ENCODE measurements at regions not wholly inside any gene's neighbourhood (a gene's known extent, or its start where the extent isn't known, plus 50 kb on each side); places are given as distances from the start of the nearest gene placed in this dataset.

GRCh38 chr14:35973770-35974169, 147.6 kb downstream of the BRMS1L start (continued):
- TF ChIP-seq, protein P1, sequence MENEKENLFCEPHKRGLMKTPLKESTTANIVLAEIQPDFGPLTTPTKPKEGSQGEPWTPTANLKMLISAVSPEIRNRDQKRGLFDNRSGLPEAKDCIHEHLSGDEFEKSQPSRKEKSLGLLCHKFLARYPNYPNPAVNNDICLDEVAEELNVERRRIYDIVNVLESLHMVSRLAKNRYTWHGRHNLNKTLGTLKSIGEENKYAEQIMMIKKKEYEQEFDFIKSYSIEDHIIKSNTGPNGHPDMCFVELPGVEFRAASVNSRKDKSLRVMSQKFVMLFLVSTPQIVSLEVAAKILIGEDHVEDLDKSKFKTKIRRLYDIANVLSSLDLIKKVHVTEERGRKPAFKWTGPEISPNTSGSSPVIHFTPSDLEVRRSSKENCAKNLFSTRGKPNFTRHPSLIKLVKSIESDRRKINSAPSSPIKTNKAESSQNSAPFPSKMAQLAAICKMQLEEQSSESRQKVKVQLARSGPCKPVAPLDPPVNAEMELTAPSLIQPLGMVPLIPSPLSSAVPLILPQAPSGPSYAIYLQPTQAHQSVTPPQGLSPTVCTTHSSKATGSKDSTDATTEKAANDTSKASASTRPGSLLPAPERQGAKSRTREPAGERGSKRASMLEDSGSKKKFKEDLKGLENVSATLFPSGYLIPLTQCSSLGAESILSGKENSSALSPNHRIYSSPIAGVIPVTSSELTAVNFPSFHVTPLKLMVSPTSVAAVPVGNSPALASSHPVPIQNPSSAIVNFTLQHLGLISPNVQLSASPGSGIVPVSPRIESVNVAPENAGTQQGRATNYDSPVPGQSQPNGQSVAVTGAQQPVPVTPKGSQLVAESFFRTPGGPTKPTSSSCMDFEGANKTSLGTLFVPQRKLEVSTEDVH (IDR thresholded peaks at IDR 0.05; ENCODE audit: low read depth, partially characterized antibody): no peak
- TF ChIP-seq NELFE (IDR thresholded peaks at IDR 0.05; ENCODE audit: insufficient read depth, insufficient read length) (no peak), BRD4 (IDR thresholded peaks at IDR 0.05) (no peak), MYC (IDR thresholded peaks at IDR 0.05; ENCODE audit: low read depth, low read length) (no peak), MYC (CRISPR knock-in tag; IDR thresholded peaks at IDR 0.05; ENCODE audit: borderline replicate concordance, low read depth) (no peak), BDP1 (IDR thresholded peaks at IDR 0.05; ENCODE audit: insufficient read depth, insufficient read length) (no peak), FOXM1 (IDR thresholded peaks at IDR 0.05; ENCODE audit: low read depth) (no peak), FOXM1 (CRISPR knock-in tag; IDR thresholded peaks at IDR 0.05; ENCODE audit: low read depth) (no peak), ATF7 (IDR thresholded peaks at IDR 0.05) (no peak), MEF2D (tag; conservative IDR thresholded peaks at IDR 0.05; ENCODE audit: low read depth) (no peak)
- TF ChIP-seq, protein P2, sequence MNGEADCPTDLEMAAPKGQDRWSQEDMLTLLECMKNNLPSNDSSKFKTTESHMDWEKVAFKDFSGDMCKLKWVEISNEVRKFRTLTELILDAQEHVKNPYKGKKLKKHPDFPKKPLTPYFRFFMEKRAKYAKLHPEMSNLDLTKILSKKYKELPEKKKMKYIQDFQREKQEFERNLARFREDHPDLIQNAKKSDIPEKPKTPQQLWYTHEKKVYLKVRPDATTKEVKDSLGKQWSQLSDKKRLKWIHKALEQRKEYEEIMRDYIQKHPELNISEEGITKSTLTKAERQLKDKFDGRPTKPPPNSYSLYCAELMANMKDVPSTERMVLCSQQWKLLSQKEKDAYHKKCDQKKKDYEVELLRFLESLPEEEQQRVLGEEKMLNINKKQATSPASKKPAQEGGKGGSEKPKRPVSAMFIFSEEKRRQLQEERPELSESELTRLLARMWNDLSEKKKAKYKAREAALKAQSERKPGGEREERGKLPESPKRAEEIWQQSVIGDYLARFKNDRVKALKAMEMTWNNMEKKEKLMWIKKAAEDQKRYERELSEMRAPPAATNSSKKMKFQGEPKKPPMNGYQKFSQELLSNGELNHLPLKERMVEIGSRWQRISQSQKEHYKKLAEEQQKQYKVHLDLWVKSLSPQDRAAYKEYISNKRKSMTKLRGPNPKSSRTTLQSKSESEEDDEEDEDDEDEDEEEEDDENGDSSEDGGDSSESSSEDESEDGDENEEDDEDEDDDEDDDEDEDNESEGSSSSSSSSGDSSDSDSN (IDR thresholded peaks at IDR 0.05; ENCODE audit: borderline replicate concordance in 1 of 2, low read depth in 2 of 2, low read length in 2 of 2): no peak

Measured in K562 (cell line).